Frontal cortex (tissue), 3 donors: ENCODE measurements at regions not wholly inside any gene's neighbourhood (a gene's known extent, or its start where the extent isn't known, plus 50 kb on each side); places are given as distances from the start of the nearest gene placed in this dataset.

Experiments used
- DNase-seq, 2 donors: peaks; one replicate each; pipeline ENCODE4 v3.0.0; 2012; ENCODE audit warnings: low spot score in 2 of 2
- FAIRE-seq: peaks from 2 replicates; lab custom pipeline; 2012; peaks lifted over from hg19 to GRCh38; lab: Jason Lieb, UNC
- donor health status: control.
- donor health status: control.
- donor health status: control.

- no peak for FAIRE-seq
- no peak for DNase-seq
Measured at GRCh38 chr3:5063724-5064123, 58.4 kb upstream of the ARL8B start.

- DNase-seq, result no peak
- FAIRE-seq, result no peak
Measured at GRCh38 chr3:5068531-5069050, 53.5 kb upstream of the ARL8B start.

- no peak for FAIRE-seq
- DNase-seq, result no peak
Measured at GRCh38 chr3:5069627-5070026, 52.5 kb upstream of the ARL8B start.

- no peak for FAIRE-seq
- DNase-seq, result no peak
Measured at GRCh38 chr3:5071061-5071460, 51.0 kb upstream of the ARL8B start.

GRCh38 chr3:5072100-5072816 lies 49.8 kb upstream of the ARL8B start:
- no peak for FAIRE-seq
- DNase-seq, result no peak
